ENCODE measurements at regions not wholly inside any gene's neighbourhood (a gene's known extent, or its start where the extent isn't known, plus 50 kb on each side); places are given as distances from the start of the nearest gene placed in this dataset.

- no peak overlapping the region for H3K4me2 ChIP-seq (ENCODE audit: low read length)
These were observed 437.9 kb downstream of the PIK3R1 start for GRCh38 chr5:68653471-68653870.

GRCh38 chr5:68657055-68657961, 436.5 kb upstream of the SLC30A5 start:
- Histone ChIP-seq H4K20me1 (ENCODE audit: insufficient read depth, low read length) (no peaks in the 10 kb centered on the region), H3K4me3 (ENCODE audit: low read depth, low read length, poor library complexity, severe bottlenecking) (no peak overlapping the region), H3K36me3 (ENCODE audit: insufficient read depth, low read length) (no peaks in the 10 kb centered on the region), H3K9me3 (ENCODE audit: low read length) (no peaks in the 10 kb centered on the region), H3K79me2 (ENCODE audit: insufficient read depth, low read length) (no peaks in the 10 kb centered on the region), H3K9ac (ENCODE audit: low read length) (no peak overlapping the region), H3K4me2 (ENCODE audit: low read length) (no peak overlapping the region), H3K27me3 (ENCODE audit: insufficient read depth, low read length) (no peaks in the 10 kb centered on the region), H3K9me2 (ENCODE audit: low read depth, low read length) (no peaks in the 10 kb centered on the region), H3K27ac (ENCODE audit: low read depth, low read length, poor library complexity, severe bottlenecking) (no peak overlapping the region), H3F3A (ENCODE audit: insufficient read depth, low read length) (no peaks in the 10 kb centered on the region), H2AFZ (ENCODE audit: low read length) (no peak overlapping the region), H3K4me1 (ENCODE audit: insufficient read depth, low read length, severe bottlenecking) (no peaks in the 10 kb centered on the region)
- TF ChIP-seq EZH2 (IDR thresholded peaks at IDR 0.05; ENCODE audit: borderline replicate concordance, low read length) (no peak), CTCF (IDR thresholded peaks at IDR 0.05; ENCODE audit: low read length) (no peak)

More at GRCh38 chr5:68653471-68653870, 437.9 kb downstream of the PIK3R1 start:
- Histone ChIP-seq H3K27ac (ENCODE audit: low read depth, low read length, poor library complexity, severe bottlenecking) (no peak overlapping the region), H3K9ac (ENCODE audit: low read length) (no peak overlapping the region), H3K9me3 (ENCODE audit: low read length) (no peaks in the 10 kb centered on the region), H3F3A (ENCODE audit: insufficient read depth, low read length) (no peaks in the 10 kb centered on the region), H3K27me3 (ENCODE audit: insufficient read depth, low read length) (no peaks in the 10 kb centered on the region), H3K9me2 (ENCODE audit: low read depth, low read length) (no peaks in the 10 kb centered on the region), H3K4me3 (ENCODE audit: low read depth, low read length, poor library complexity, severe bottlenecking) (no peak overlapping the region), H4K20me1 (ENCODE audit: insufficient read depth, low read length) (no peaks in the 10 kb centered on the region), H3K4me1 (ENCODE audit: insufficient read depth, low read length, severe bottlenecking) (no peaks in the 10 kb centered on the region), H3K79me2 (ENCODE audit: insufficient read depth, low read length) (no peaks in the 10 kb centered on the region), H2AFZ (ENCODE audit: low read length) (no peak overlapping the region), H3K36me3 (ENCODE audit: insufficient read depth, low read length) (no peaks in the 10 kb centered on the region)
- TF ChIP-seq CTCF (IDR thresholded peaks at IDR 0.05; ENCODE audit: low read length) (no peak), EZH2 (IDR thresholded peaks at IDR 0.05; ENCODE audit: borderline replicate concordance, low read length) (no peak)

- Histone ChIP-seq H3K9me3 (ENCODE audit: low read length) (no peaks in the 10 kb centered on the region), H3K4me3 (ENCODE audit: low read depth, low read length, poor library complexity, severe bottlenecking) (no peak overlapping the region), H3F3A (ENCODE audit: insufficient read depth, low read length) (no peaks in the 10 kb centered on the region), H3K4me1 (ENCODE audit: insufficient read depth, low read length, severe bottlenecking) (no peaks in the 10 kb centered on the region), H3K27ac (ENCODE audit: low read depth, low read length, poor library complexity, severe bottlenecking) (no peak overlapping the region), H4K20me1 (ENCODE audit: insufficient read depth, low read length) (no peaks in the 10 kb centered on the region), H2AFZ (ENCODE audit: low read length) (no peak overlapping the region), H3K4me2 (ENCODE audit: low read length) (no peak overlapping the region), H3K79me2 (ENCODE audit: insufficient read depth, low read length) (no peaks in the 10 kb centered on the region), H3K36me3 (ENCODE audit: insufficient read depth, low read length) (no peaks in the 10 kb centered on the region), H3K27me3 (ENCODE audit: insufficient read depth, low read length) (no peaks in the 10 kb centered on the region), H3K9me2 (ENCODE audit: low read depth, low read length) (no peaks in the 10 kb centered on the region), H3K9ac (ENCODE audit: low read length) (no peak overlapping the region)
- TF ChIP-seq CTCF (IDR thresholded peaks at IDR 0.05; ENCODE audit: low read length) (no peak), EZH2 (IDR thresholded peaks at IDR 0.05; ENCODE audit: borderline replicate concordance, low read length) (no peak)
These were observed 434.9 kb upstream of the SLC30A5 start for GRCh38 chr5:68658810-68659372.
